Thyroid gland (tissue), 4 donors: ENCODE measurements at regions not wholly inside any gene's neighbourhood (a gene's known extent, or its start where the extent isn't known, plus 50 kb on each side); places are given as distances from the start of the nearest gene placed in this dataset.

ENCODE experiments used
- CTCF ChIP-seq, 6 experiments: fragments of 200-600 bp in 3 of 6; fragments of 450-650 bp in 3 of 6; sonication (generic) in 3 of 6; IDR thresholded peaks; one replicate each; pipeline ENCODE4 v1.5.1; 2016 to 2019; ENCODE audit warnings: antibody characterized with exemption in 6 of 6, mild to moderate bottlenecking in 2 of 6, inconsistent platforms in 1 of 6, moderate library complexity in 1 of 6
- POLR2A ChIP-seq, 2 donors: fragments of 450-650 bp; IDR thresholded peaks; one replicate each; pipeline ENCODE4 v1.6.1; 2017; ENCODE audit warnings: antibody characterized with exemption in 2 of 2, mild to moderate bottlenecking in 2 of 2, moderate library complexity in 1 of 2

DNA sequence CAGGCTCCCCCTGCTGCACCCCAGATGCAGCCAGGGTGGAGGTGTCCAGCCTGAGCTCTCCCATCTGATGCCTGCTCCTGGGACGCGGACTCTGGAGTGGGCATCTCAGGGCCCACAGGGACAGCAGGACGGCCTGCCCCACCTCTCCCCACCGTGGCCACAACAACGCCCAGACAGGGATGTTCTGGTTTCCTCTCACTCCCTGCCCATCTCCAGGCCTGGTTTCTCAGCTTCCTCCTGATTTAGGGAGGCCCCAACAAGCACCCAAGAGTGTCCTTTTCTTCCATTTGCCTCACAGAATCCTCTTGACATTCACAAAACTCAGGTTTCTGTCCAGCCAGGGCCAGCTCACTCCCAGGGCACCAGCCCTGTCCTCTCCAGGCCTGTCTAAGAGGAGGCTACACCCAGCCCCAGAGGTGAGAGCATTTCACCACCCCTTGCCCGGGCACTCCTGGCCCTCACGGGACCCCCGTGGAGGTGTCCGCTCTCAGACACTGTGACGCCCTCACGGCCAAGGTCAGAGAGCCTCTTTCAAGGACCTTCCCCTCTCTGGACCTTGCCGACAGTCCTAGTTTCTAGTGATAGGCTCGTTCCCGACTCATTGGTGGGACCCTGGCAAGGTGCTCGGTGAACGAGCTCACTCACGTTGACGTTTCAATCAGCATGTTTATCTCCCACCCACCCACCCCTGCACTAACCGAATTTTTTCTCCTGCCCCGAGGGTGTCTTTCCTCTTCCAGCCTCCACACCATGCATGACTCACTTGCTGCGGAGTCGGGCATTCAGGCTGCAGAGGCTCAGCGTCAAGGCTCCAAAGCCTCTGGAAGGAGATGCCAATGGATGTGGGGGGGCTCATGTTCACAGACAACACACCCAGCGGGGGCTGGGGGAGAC lies 62.0 kb upstream of the UNC5A start:
- TF ChIP-seq CTCF (IDR thresholded peaks at IDR 0.05), result no peak
- no peak for TF ChIP-seq POLR2A (IDR thresholded peaks at IDR 0.05)
